ENCODE measurements at regions not wholly inside any gene's neighbourhood (a gene's known extent, or its start where the extent isn't known, plus 50 kb on each side); places are given as distances from the start of the nearest gene placed in this dataset.

DNA sequence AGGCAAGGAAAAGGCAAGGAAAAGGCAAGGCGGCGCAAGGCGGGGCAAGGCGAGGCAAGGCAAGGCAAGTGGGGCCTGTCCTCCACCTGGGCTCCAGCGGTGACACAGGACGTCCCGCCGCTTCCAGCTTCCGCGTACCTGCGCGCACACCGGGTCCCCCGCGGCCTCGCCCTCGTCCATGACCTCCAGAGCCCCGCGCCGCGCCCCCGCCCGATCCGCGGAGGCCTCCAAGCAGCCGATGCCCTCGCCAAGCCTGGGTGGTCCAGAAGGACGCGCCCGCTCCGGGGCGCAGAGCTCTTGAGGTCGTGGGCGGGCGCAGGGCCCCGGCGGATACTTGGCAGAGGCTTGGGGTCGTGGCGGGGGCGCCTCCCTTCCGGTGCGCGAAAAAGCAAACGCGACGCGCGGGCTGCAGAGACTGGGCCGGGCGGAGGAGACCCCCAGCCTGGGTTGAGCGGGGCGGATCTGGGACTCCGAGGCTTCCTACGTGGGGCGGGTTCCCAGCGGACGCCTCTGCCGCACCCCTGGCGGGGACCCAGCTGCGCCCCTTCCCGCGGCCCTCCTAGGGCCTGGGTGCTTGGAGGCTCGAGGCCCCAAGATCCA, 60.8 kb upstream of the EIF5 start:
- no peak overlapping the region for H3K4me3 ChIP-seq (ENCODE audit: low read depth, low read length)
- TF ChIP-seq, protein P1, sequence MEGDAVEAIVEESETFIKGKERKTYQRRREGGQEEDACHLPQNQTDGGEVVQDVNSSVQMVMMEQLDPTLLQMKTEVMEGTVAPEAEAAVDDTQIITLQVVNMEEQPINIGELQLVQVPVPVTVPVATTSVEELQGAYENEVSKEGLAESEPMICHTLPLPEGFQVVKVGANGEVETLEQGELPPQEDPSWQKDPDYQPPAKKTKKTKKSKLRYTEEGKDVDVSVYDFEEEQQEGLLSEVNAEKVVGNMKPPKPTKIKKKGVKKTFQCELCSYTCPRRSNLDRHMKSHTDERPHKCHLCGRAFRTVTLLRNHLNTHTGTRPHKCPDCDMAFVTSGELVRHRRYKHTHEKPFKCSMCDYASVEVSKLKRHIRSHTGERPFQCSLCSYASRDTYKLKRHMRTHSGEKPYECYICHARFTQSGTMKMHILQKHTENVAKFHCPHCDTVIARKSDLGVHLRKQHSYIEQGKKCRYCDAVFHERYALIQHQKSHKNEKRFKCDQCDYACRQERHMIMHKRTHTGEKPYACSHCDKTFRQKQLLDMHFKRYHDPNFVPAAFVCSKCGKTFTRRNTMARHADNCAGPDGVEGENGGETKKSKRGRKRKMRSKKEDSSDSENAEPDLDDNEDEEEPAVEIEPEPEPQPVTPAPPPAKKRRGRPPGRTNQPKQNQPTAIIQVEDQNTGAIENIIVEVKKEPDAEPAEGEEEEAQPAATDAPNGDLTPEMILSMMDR (IDR thresholded peaks at IDR 0.05; ENCODE audit: insufficient read depth, low read length, missing control alignments): no peak
- ChIA-PET POLR2A (no interaction called here), CTCF (interaction anchor here (1.6 to 2.0 kb wide), 2 partner anchors 168 to 199 kb away, joined by 4 to 6 read pairs; no protein-coding TSS in a partner anchor)
- DNase-seq (ENCODE audit: low read depth, low spot score): no peak

DNA sequence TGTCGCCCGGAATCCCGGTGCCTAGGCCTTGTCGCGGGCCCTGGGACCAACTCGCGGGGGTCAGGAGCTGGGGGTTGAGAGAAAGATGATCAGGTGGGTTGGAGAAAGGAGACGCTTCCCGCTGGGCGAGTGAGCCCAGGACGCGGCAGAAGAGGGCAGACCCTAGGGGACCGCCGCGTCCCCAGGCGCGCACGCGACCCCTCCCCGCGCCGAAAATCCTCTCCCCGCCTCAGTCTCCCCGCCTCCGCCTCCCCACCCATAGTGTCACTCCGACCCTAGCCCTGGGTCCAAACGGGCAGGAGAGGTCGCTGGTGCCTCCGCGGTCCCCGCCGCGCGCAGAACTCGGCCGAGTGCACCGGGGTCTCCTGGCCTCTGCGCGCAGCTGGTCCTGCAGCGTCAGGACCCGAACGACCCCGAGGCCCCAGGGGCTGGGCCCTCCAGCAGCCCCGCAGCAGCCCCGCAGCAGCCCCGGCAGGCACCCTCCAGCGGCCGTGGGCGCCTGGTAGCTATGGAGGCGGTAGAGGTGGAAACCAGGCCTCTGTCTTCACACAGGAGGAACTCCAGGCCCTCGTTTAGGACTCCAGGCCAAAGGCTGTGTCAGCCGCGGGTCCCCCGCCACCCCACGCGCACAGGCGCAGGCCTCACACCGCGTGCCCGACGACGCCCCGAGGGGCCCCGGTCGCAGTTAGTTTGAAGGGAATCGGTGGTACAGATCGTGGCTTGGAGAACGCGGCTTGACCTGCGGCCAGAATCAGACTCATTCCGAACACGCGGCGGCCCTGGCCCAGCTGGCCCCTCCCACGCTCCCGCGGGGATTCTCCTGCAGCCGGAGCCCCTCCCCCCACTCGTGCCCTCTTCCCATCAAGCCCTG, 60.1 kb upstream of the EIF5 start:
- DNase-seq (ENCODE audit: low read depth, low spot score): no peak
- ChIA-PET POLR2A (no interaction called here), CTCF (interaction anchor here (1.6 kb wide), 1 partner anchor 199 kb away, joined by 4 read pairs; no protein-coding TSS in a partner anchor)
- H3K4me3 ChIP-seq (ENCODE audit: low read depth, low read length): no peak overlapping the region
- TF ChIP-seq, protein P1 (IDR thresholded peaks at IDR 0.05; ENCODE audit: insufficient read depth, low read length, missing control alignments): no peak

DNA sequence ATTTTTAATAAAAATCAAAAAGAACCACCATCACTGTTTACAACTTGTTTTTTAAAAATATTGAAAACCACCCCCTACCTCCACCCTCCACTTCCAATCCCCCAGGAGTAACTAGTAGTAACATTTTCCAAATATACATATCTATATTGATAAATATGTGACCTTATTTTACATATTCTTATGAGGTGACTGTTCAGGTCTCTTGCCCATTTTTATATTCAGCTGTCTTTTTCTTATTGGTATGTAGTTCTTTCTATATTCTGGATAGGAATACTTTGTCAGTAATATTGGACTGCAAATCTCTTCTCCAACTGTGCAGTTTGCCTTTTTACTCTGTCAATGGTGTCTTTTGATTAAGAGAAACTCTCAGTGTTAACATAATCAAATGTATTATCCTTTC, 59.0 kb upstream of the EIF5 start:
- POLR2A ChIA-PET: no interaction called here
- CTCF ChIA-PET: interaction anchor here (1.5 kb wide), 1 partner anchor 18 kb away, joined by 5 read pairs; no protein-coding TSS in a partner anchor
- no peak for DNase-seq (ENCODE audit: low read depth, low spot score)
- TF ChIP-seq, protein P1 (IDR thresholded peaks at IDR 0.05; ENCODE audit: insufficient read depth, low read length, missing control alignments): no peak
- no peak overlapping the region for H3K4me3 ChIP-seq (ENCODE audit: low read depth, low read length)

DNA sequence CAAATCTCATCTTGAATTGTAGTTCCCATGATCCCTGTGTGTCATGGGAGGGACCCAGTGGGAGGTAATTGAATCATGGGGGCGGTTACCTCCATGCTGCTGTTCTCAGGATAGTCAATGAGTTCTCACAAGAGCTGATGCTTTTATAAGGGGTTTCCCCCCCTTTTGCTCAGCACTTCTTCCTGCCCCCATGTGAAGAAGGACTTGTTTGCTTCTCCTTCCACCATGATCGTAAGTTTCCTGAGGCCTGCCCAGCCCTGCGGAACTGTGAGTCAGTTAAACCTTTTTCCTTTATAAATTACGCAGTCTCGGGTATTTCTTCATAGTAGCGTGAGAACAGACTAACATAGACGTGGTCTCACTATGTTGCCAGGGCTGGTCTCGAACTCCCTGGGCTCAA, 56.1 kb upstream of the EIF5 start:
- DNase-seq (ENCODE audit: low read depth, low spot score): no peak
- CTCF ChIA-PET: interaction anchor here (0.8 to 2.2 kb wide), 2 partner anchors 14 to 173 kb away, joined by 5 to 15 read pairs; no protein-coding TSS in a partner anchor
- POLR2A ChIA-PET: interaction anchor here (0.8 kb wide), 1 partner anchor 215 kb away, joined by 3 read pairs; no protein-coding TSS in a partner anchor
- TF ChIP-seq, protein P1 (IDR thresholded peaks at IDR 0.05; ENCODE audit: insufficient read depth, low read length, missing control alignments): no peak
- no peak overlapping the region for H3K4me3 ChIP-seq (ENCODE audit: low read depth, low read length)

DNA sequence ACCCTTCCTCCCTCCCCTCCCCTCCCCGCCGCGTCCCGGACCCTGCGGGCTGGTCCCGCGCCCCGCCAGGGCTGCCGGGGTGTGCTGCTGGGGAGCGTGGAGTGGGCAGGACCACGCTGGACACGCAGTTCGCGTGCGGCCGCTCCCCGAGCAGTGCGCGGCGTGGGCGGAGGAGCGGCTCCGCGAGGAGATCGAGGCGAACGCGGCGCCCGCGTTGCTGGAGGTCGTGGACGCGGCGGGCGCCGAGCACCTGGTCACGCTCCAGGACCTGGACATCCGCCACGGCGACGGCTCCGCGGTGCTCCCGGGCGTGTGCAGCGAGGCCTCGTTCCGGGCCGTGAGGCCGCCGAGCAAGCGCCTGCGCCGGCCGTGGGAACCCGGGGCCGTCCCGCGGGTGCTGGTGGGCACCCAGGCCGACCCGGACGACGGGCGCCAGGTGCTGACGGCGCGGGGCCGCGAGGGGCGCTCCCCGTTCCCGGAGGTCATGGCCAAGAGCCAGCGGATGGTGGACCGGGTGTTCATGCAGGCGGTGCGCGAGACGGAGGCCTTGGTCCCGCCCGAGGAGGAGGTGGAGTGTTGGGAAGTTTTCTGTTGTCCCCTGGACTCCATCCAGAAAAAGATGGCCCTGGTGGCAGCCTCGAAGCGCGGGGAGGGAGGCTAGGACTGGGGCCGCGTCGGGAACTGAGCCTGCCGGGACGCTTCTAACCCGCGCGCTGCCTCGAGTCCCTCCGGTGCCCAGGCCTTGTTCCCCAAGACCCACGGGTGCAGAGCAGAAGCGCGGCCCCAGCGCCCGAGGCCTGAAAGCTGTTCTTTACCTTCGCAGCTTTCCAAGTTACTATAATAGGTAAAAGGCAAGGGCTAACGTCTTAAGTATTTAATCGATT, 54.7 kb upstream of the EIF5 start:
- DNase-seq (ENCODE audit: low read depth, low spot score): no peak
- CTCF ChIA-PET: no interaction called here
- TF ChIP-seq, protein P1 (IDR thresholded peaks at IDR 0.05; ENCODE audit: insufficient read depth, low read length, missing control alignments): no peak
- H3K4me3 ChIP-seq (ENCODE audit: low read depth, low read length): no peak overlapping the region
- POLR2A ChIA-PET: no interaction called here
